ENCODE measurements at regions not wholly inside any gene's neighbourhood (a gene's known extent, or its start where the extent isn't known, plus 50 kb on each side); places are given as distances from the start of the nearest gene placed in this dataset.

DNA sequence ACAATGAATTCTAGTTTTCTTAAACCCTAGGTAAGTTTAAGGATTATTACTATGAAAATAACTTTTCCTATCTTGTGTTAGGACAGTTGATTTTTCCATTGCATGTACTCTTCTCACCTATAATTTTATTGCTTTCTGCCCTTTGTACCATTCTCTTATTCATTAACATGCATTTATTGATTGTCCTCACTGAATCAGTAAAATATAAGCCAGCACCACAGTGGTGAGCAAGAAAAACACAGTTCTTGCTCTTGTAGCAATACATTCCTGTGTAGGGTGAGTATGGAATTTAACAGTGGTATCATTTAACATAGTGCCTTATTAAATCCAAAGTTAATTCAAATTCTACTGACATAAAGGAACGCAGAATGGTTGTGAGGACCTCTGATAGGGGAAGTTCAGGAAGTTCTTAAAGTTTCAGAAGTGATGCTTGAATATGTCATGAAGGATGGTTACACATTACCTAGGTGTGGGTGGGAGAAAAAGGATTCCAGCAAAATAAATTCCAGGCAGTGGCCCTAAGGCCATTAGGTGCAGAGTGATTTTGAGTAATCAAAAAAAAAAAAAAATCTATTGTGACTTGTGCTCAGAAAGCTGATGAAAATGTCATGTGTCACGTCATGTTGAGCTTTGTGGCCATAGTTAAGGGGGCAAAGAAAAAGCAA lies 104.7 kb upstream of the DSEL start:
- no peak for TF ChIP-seq CTCF (conservative IDR thresholded peaks at IDR 0.05)
- TF ChIP-seq EZH2 (IDR thresholded peaks at IDR 0.05; ENCODE audit: low read depth) = no peak
